ENCODE measurements at regions not wholly inside any gene's neighbourhood (a gene's known extent, or its start where the extent isn't known, plus 50 kb on each side); places are given as distances from the start of the nearest gene placed in this dataset.

DNA sequence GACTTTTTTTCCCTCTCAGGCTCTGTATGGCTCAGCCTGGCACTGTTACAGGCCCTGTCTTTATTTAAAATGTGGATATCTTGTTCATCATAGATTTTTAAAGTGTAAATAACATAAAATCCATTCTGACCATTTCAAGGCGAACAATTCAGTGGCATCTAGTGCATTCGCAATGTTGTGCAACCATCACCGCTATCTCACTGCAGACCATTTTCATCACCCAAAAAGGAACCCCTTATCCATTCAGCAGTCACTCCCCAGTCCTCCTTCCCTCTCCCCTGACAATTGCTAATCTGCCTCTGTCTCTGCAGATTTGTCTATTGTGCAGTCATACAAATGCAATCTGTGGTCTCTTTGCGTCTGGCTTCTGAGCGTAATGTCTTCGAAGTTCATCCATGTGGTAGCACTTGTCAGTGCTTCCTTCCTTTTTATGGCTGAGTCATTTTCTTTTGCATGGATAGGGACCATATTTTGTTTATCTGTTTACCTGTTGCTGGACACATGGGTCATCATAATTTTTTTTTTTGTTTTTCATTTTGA lies 148.8 kb upstream of the LHX5 start:
- Histone ChIP-seq H3K27me3 (peaks cover 25% of the 10 kb centered on the region), H3K4me1 (ENCODE audit: control insufficient read depth in 1 of 2, insufficient read depth in 1 of 2, low read depth in 1 of 2, low read length in 1 of 2) (no peaks in the 10 kb centered on the region), H3K4me3 (ENCODE audit: low read depth in 1 of 2, low read length in 1 of 2) (no peak overlapping the region), H3K9me3 (no peaks in the 10 kb centered on the region), H3K27ac (no peak overlapping the region), H3K36me3 (no peaks in the 10 kb centered on the region)
- TF ChIP-seq, protein P1, sequence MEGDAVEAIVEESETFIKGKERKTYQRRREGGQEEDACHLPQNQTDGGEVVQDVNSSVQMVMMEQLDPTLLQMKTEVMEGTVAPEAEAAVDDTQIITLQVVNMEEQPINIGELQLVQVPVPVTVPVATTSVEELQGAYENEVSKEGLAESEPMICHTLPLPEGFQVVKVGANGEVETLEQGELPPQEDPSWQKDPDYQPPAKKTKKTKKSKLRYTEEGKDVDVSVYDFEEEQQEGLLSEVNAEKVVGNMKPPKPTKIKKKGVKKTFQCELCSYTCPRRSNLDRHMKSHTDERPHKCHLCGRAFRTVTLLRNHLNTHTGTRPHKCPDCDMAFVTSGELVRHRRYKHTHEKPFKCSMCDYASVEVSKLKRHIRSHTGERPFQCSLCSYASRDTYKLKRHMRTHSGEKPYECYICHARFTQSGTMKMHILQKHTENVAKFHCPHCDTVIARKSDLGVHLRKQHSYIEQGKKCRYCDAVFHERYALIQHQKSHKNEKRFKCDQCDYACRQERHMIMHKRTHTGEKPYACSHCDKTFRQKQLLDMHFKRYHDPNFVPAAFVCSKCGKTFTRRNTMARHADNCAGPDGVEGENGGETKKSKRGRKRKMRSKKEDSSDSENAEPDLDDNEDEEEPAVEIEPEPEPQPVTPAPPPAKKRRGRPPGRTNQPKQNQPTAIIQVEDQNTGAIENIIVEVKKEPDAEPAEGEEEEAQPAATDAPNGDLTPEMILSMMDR (IDR thresholded peaks at IDR 0.05), result no peak

DNA sequence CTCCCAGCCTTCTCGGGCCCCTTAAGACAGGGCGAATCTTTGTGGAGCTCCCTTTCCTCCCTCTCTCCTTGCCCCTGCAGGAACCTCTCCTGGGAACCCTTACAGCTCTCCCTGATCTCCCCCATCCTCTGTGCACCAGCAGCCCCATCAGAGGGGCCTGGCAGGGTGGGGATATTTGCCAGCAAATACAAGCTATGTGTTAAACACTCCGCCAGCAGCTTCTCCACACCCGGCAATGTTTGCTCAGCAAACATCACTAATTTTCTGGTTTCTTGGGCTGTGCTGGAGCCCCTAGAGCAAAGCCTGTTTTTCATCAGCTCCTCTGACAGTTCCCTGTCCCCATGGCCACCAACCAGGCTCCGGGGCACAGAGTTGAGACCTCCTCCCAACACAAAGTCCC lies 147.5 kb upstream of the LHX5 start:
- Histone ChIP-seq H3K4me1 (ENCODE audit: control insufficient read depth in 1 of 2, insufficient read depth in 1 of 2, low read depth in 1 of 2, low read length in 1 of 2) (no peaks in the 10 kb centered on the region), H3K27me3 (peaks cover 26% of the 10 kb centered on the region), H3K36me3 (no peaks in the 10 kb centered on the region), H3K9me3 (no peaks in the 10 kb centered on the region), H3K27ac (no peak overlapping the region), H3K4me3 (ENCODE audit: low read depth in 1 of 2, low read length in 1 of 2) (no peak overlapping the region)
- TF ChIP-seq, protein P1 (IDR thresholded peaks at IDR 0.05), result no peak

GRCh38 chr12:113613414-113613813 lies 141.7 kb upstream of the LHX5 start:
- H3K36me3 ChIP-seq, result no peaks in the 10 kb centered on the region
- no peaks in the 10 kb centered on the region for H3K9me3 ChIP-seq
- no peak overlapping the region for H3K4me3 ChIP-seq (ENCODE audit: low read depth in 1 of 2, low read length in 1 of 2)
- H3K27me3 ChIP-seq, result peaks cover 58% of the 10 kb centered on the region
- TF ChIP-seq, protein P1 (IDR thresholded peaks at IDR 0.05), result no peak
- no peaks in the 10 kb centered on the region for H3K4me1 ChIP-seq (ENCODE audit: control insufficient read depth in 1 of 2, insufficient read depth in 1 of 2, low read depth in 1 of 2, low read length in 1 of 2)
- no peak overlapping the region for H3K27ac ChIP-seq

- Histone ChIP-seq H3K27ac (no peak overlapping the region), H3K36me3 (no peaks in the 10 kb centered on the region), H3K4me3 (ENCODE audit: low read depth in 1 of 2, low read length in 1 of 2) (no peak overlapping the region), H3K27me3 (peaks cover 62% of the 10 kb centered on the region), H3K4me1 (ENCODE audit: control insufficient read depth in 1 of 2, insufficient read depth in 1 of 2, low read depth in 1 of 2, low read length in 1 of 2) (no peaks in the 10 kb centered on the region), H3K9me3 (no peaks in the 10 kb centered on the region)
- TF ChIP-seq, protein P1 (IDR thresholded peaks at IDR 0.05), result no peak
Measured at GRCh38 chr12:113612793-113613192, 141.1 kb upstream of the LHX5 start.

DNA sequence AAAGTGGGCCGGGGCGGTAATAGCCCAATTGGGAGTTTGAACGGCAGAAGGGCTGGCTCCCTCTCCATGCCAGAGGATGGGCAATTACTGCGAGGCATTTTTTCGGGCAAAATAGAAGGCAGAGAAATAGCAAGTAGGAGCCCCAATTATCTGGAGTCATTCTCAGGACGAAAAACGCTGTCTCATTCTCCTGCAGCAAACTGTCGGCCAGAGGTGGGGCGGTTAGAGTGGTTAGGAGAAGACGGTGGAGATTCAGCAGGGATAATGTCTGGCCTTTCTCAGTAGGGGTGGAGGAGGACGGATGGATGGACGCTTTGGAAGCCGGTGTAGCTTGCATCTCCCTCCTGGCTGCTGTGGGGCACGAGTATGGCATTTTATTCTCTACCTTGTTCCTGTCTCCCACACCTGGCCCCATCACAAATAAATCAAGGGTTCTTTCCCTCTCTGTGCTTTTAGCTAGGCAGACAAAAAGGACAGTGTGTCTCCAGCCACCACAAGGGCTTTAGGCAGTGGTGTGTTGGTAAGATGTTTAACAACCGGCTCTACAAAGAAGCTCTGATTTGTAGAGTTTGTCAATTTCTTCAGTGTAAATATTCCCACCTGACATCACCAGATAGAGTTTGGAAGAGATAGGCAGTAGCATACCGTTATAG lies 140.5 kb upstream of the LHX5 start:
- Histone ChIP-seq H3K36me3 (no peaks in the 10 kb centered on the region), H3K4me3 (ENCODE audit: low read depth in 1 of 2, low read length in 1 of 2) (no peak overlapping the region), H3K4me1 (ENCODE audit: control insufficient read depth in 1 of 2, insufficient read depth in 1 of 2, low read depth in 1 of 2, low read length in 1 of 2) (no peaks in the 10 kb centered on the region), H3K9me3 (no peaks in the 10 kb centered on the region), H3K27ac (no peak overlapping the region), H3K27me3 (peaks cover 62% of the 10 kb centered on the region)
- TF ChIP-seq, protein P1 (IDR thresholded peaks at IDR 0.05), result no peak
